Middle frontal gyrus (tissue), 1 donor: ENCODE measurements at regions not wholly inside any gene's neighbourhood (a gene's known extent, or its start where the extent isn't known, plus 50 kb on each side); places are given as distances from the start of the nearest gene placed in this dataset.

Source experiments
- DNase-seq: peaks from one replicate; pipeline ENCODE4 v3.0.0-alpha.2; 2015; ENCODE audit warnings: low spot score; ENCODE audit errors: extremely low spot score

DNA sequence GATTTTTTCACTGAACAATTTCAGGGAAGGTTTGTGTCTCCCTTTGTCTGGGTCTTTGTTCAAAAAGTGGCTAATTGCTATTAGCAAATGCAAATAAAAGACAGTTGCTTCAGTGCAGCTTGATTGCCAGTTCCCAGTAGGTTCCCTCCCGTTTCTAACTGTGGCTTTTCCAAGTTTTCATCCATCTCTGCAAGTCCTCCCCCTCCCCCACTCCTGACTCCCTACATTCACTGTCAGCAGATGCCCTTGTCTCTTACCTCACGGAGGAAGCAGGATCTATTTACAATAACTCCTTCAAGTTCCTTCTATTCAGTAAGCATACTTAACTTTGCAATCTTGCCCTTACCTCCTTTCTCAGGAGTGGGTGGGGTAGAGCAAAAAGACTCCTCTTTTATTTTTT, 55.4 kb upstream of the SCEL start:
- DNase-seq, result no peak

DNA sequence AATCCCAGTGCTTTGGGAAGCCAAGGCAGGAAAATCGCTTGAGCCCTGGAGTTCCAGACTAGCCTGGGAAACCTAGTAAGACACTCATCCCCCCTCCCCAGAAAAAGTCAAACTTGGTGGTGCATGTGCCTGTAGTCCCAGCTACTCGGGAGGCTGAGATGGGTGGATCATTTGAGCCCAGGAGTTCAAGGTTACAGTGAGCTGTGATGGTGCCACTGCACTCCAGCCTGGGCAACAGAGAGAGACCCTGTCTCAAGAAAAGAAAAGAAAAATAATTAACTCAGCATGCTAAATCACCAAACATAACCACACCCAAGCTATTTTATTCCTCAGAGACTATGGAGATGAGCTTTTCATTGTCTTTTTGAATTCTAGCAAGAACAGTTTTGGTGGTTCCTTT, 56.2 kb upstream of the SCEL start:
- no peak for DNase-seq

DNA sequence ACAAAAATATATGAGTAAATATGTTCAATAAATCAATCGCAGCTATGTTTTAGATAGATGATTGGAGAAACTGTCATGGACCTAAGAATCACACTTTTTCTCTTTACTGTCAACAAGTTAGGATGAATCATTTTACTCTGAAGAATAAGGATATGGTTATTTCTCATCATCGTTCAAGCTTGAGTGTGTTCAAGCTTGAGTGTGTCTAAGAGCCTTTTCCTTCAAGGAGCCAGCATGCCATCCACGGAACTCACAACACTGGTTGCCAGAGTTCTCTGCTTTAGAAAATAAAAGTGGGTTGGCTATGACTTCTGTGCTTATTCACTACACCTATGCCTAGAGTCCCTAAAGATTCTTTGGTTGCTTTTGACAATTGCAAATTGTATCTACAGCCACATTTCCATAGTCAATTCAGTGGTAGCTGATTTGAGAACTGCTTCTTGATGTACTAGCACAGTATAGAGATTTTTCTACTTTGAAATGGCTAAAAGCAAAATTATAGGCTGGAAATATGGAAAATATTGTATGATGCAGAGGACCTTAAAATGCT, 58.1 kb upstream of the SCEL start:
- no peak for DNase-seq

DNA sequence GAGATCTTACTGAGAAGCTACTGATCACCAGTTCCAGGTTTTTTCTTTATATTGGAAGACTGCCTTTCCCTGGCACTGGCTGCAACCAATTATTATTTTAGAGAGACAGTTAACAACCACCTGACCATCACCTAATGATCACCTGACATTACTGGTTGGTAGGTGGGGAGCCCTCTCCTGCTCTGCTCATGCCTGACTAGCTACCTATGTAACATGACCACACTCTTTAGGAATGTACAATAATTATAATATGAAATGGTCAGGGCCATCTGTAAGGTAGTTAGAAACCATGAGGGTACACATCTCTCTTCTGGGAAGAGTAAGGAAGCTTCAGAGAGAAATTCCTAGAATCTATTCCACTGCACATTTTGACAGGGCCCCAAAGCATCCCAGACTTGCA, 59.0 kb upstream of the SCEL start:
- no peak for DNase-seq

DNA sequence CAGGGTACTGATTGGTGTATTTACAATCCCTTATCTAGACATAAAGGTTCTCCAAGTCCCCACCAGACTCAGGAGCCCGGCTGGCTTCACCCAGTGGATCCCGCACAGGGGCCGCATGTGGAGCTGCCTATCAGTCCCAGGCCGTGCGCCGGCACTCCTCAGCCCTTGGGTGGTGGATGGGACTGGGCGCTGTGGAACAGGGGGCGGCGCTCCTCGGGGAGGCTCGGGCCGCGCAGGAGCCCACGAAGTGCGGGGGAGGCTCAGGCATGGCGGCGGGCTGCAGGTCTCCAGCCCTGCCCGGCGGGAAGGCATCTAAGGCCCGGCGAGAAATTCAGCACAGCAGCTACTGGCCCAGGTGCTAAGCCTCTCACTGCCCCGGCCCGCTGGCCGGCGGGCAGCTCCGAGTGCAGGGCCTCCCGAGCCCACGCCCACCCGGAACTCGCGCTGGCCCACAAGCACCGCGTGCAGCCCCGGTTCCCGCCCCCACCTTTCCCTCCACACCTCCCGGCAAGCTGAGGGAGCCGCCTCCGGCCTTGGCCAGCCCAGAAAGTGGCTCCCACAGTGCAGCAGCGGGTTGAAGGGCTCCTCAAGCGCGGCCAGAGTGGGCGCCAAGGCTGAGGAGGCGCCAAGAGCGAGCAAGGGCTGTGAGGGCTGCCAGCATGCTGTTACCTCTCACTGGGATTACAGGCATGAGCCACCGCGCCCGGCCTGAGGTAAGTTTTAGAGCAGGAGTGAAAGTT, 60.0 kb upstream of the SCEL start:
- DNase-seq, result no peak

DNA sequence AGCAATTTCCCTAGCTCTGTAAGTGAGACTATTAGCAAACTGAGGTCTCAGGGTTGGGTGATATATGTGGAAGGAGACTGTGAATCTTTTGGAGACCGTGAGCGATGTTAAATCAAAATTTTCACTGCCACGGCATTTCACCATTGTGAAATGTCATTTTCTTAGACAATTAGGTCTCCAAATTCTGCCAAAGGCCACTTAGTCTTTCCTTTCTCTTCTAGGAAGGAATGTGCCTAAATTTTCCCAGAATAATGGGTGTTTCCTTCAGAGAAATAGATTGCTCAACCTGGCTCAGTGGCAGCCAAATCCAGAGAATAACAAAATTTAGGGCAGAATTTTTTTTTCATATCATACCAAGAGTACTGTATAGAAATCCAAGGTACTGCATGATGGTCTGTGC, 64.5 kb upstream of the SCEL start:
- no peak for DNase-seq

DNA sequence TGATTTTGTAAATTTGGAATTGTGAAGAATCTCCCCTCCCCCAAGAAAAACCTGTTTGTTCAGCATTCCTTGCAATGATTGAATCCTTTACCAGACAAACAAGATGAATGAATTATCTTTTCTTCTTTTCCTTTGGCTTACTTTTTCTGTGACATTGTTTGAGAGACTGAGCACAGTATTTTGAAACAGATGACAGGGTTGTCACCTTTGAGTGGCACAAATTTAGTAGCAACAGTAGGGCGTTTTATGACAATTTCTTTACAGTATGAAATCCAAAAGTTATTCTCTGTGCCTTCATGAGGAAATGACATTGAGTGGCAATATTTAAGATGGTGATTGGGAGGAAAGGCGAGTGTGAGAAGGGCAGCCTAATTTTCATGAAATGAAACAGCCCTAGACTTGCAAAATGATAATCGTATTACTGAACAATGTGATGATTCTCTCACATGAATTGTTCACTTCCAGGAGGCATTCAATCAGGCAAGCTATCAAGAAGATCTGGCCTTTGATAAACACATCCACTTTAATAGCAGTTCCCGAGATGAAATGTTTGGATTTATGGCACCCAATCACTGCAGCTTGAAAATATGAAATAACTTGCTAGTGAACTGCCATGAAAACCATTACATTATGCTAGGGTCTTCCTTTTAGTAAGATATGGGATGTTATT, 68.6 kb upstream of the SCEL start:
- DNase-seq, result no peak

DNA sequence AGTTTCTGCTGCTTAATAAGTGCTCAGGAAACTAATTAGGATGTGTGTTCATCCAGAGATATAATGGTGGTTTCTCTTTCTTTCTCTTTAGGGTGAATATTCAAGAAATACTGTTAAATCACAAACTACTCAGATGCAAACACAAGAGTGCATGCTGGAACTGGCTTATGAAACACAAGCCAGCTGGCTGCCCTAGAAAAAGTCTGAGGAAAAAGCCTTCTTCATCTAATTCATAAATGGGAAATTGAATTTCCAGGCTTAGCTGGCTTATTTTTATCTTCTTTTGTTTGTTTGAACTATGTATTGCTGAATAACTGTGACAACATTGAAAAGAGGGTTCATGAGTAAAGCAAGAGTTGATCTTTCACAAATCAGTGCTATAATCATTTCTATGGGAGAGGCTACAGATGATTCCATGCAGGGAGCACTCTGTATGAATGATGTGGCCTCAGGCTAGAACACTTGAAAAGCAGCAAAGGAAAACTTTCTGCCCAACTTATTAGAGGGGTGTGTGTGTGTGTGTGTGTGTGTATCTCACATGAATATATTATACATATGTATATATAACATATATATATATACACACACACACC, 69.8 kb upstream of the SCEL start:
- DNase-seq, result no peak

DNA sequence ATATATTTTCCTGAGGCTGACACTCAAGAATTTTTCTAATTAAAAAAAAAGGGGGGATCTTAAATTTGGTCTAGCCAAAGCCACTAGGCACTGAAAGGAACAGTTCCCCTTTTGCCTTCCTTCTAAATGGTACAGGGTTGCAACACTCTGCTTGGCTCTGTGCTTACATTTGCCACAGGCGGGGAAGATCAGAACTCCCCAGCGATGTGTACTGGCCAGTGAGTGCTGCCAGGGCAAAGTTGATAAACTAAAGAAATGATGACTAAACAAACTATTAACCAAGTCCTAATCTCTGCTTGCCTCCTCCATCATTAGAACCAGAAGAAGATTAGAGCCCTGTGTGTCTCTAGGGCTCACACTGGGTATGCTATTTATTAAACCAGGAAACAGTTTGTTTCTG, 75.3 kb upstream of the SCEL start:
- DNase-seq, result no peak

DNA sequence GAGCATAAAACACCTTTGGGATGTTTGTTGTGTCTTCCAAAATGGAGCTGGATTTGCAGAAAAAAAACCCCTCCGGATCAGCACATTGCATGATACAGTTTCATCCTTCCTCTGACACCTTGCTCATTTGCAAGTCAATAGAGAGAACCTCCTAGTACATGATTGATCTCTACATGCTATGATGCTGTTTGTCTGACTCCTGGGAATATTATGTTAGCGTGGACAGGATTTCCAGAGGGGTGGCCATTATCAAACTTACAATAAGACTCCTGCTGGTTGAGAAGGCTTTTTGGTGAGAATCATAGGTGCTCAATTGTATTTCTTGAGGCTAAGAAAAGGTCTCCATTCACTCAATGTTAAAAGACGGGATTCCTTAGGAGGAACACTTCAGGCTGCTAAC, 75.9 kb upstream of the SCEL start:
- no peak for DNase-seq

DNA sequence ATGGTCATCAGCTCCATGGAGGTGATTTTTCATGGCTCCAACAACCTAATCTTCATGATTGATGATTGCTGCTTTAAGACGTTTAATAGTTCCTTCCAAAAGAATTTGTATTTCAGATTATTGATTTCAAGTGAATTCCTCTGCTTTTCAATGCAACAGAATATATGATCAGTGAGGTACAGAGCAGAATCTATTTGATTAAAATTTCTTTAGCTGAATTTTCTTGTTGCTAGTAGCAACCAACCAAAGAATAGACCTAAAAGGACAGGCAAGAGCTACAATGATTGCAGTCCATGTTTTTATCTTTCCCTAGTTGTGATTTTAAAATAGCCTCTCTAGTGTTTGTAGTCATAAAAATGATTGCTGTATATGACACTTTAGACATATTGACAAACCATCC, 76.8 kb upstream of the SCEL start:
- no peak for DNase-seq

DNA sequence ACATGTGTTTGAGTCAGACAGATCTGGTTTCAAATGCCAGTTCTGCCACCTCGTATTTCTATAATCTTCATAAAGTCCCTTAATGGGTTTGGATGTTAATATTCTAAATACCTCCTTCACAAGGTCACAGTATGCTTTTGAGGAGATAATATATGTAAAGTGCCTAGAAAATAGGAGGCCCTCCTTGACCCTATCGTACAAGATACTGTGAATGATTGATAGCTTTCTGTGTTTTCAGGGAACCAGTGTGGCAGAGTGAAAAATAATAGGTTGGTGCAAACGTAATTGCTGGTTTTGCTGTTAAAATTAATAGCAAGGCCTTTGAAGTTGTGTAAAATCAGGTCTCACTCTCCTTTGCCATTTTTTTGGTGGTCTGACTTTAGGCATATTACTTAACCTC, 77.5 kb upstream of the SCEL start:
- DNase-seq, result no peak

DNA sequence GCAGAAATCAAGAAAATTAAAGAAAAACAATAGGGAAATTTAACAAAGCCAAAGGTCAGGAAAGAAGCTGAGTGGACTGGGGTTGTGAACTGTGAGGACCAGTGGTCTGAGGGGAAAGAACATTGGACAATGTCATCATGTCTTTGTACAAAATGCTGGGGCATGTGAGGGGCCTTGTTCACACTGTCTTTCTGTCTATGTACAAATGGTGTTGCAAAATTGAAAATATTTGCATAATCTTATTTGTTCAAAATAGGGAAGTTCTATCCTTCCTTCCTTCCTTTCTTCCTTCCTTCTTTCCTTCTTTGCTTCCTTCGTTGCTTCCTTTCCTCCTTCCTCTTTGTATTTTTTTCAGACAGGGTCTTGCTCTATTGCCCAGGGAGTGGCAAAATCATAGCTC, 79.2 kb upstream of the SCEL start:
- no peak for DNase-seq

DNA sequence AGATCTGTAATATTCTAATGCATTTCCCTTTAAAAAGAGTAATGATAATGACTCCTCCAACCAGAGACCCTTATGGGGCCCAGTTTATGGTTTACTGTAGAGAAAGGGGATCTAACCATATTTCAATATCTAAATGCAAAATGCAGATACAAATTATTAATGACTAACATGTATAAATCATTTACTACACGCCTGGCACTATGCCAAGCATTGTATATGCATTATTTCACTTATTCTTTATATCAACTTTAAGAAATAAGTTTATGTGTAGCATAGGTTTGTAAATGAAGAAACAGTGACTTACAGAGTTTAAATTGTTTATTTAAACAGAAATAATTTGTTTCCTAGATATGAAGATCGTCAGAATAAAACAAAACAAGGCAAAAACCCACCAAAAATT, 86.2 kb upstream of the SCEL start:
- no peak for DNase-seq

DNA sequence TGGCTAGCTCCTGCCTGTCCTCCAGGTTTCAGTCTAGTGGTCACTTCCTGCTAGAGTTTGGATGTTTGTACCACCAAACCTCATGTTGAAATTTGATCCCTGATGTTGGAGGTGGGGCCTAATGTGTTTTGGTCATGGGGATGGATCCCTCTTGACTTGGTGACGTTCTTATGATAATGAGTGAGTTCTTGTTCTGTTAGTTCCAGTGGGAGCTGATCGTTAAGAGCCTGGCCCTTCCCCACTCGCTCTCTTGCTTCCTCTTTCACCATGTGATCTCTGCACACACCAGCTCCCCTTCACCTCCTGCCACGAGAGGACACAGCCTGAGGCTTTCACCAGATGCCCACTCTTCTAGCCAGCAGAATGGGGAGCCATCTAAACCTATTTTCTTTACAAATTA, 86.8 kb upstream of the SCEL start:
- DNase-seq, result no peak

DNA sequence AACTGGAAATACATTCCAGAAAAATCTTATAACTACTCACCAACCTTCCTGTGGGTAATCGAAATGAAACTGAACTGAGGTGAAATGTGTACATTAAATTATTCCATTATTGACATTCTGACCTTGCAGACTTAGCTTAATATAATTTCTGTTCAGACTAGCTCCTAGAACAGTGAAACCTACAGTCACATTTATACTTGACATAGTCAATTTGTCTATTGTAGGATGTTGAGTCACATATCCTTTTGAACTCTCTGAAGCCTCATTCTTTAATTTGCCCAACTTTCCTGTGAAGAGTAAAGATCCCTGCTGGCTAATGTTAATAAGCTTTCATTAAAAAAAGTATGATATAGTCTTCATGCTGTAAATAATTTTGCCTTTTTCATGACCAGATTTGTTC, 92.0 kb upstream of the SCEL start:
- DNase-seq, result no peak

DNA sequence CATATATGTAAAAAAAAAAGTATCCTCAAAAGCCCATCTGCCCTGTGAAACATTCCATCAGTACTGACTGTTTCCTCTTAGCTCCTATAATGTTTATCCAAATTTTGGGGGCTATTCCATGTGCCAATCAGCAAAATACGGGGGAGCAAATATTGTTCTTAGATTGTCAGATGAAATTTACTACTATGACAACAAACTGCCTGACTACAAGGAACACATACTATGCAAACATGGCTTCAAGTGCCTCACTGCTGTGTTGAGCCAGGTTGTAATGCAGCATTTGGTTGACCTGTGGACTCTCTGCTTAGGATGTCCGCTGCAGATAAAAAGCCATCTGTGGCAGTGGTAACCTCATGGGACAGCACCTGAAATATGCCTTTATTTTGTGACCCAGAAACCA, 98.2 kb upstream of the SCEL start:
- no peak for DNase-seq

DNA sequence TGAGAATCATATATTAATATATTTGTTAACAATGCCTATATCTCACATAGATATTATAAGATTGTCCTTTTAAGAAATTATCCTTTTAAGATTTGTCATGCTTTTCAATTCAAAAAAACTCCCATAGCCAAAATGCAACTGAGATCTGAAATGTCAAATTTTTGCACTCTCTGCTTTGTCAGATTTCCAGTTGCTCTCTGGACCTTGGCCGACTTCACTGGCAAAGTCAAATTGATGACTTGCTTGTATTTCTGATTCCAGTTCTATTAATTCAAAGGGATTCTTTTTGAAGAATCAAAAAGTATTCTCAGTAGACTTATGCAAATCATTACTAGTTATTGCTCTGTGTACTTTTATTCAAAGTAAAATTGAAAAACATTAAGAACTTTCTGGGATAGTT, 101.2 kb upstream of the SCEL start:
- no peak for DNase-seq

DNA sequence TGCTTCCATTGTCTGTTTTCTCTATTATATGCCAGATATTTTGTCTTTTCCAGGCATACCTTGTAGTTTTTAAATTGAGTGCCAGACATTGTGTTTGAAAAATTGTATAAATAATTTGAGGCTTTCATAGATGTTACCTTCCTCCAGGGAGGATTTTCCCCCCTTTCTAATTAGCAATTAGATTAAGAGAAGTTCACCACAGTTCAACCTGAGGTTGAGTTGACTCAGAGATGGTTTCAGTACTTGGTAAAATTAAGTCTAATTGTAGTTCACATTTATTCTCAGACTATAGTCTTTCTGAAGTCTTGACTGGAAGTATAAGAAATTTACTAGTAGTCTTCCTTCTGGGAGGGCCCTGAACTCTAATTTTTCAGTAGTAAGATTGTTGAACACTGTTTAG, 104.1 kb upstream of the SCEL start:
- no peak for DNase-seq

DNA sequence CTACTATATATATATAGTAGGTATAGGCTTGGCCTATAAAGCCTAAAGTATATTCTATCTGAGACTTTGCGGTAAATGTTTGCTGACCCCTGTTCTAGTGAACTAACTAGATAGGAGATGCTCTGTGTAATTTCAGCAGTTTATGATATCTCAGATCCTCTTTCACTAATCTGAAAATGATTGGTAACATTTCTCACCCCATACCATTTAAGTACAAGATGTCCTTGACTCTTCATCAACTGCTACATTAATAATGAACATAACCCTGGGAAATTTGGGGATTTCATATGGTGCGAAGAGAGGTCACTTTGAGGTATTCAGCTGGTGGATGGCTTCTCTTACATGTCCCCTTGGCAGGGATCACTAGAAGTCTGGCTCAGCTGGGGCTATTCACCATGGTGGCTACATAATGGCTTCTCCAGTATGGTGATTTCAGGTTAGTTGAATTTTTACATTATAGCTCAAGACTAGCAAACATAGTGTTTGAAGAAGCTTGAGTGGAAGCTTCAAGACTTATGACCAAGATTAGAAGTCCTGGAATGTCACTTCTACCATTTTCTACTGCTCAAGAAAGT, 103.6 kb upstream of the MYCBP2 start:
- no peak for DNase-seq

DNA sequence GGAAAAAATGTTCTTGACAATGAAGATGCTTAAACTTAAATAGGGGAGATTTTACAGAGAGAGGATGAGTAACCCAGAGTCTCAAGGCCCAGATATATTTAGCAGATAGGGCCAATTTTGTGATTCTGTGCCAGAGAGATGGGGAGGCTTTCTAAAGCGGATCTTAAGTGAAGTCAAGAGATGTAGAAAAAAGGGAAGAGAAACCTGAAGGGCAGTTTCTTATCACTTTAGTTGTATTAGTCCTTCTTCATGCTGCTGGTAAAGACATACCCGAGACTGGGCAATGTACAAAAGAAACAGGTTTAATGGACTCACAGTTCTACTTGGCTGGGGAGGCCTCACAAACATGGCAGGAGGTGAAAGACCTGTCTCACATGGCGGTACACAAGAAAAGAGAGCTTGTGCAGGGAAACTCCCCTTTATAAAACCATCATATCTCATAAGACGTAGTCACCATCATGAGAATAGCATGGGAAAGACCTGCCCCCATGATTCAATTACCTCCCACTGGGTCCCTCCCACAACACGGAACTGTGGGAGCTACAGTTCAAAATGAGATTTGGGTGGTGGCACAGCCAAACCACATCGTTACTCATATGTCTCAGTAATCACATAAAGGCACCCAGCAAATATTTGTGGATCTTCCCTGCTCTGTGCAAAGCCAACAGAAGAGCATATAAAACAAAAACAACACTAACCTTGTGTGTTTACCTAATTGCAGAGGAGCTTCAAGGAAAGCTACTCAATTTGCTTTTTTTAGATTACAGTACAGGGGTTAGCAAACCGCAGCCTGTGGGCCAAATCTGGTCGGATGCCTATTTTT, 102.6 kb upstream of the MYCBP2 start:
- DNase-seq, result no peak

DNA sequence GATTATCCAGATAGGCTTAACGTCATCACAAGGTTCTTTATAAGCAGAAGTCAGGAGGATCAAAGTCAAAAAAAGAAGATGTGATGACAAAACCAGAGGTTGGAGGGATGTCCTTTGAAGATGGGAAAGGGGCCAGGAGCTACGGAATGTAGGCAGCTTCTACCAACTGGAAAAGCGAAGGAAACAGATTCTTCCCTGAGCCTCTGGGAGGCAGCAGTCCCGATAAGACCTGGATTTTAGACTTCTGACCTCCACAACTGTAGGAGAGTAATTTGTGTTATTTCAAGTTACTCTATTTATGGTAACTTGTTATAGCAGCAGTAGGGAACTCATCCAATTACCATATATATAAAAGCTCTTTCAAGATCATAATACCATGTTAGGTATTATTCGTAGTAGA, 98.8 kb upstream of the MYCBP2 start:
- no peak for DNase-seq
